ENCODE measurements at regions not wholly inside any gene's neighbourhood (a gene's known extent, or its start where the extent isn't known, plus 50 kb on each side); places are given as distances from the start of the nearest gene placed in this dataset.

- TF ChIP-seq EZH2phosphoT487 (IDR thresholded peaks at IDR 0.05; ENCODE audit: unreplicated experiment) (no peak), POLR2AphosphoS5 (IDR thresholded peaks at IDR 0.05; ENCODE audit: low read depth) (no peak), CTCF (conservative IDR thresholded peaks at IDR 0.05; ENCODE audit: low read depth in 2 of 2) (no peak), ZNF331 (CRISPR knock-in tag; IDR thresholded peaks at IDR 0.05; ENCODE audit: low read depth) (no peak), ETS1 (IDR thresholded peaks at IDR 0.05) (no peak), EZH2 (IDR thresholded peaks at IDR 0.05; ENCODE audit: low read depth, unreplicated experiment) (no peak), REST (IDR thresholded peaks at IDR 0.05; ENCODE audit: unreplicated experiment) (no peak), CREB1 (CRISPR knock-in tag; IDR thresholded peaks at IDR 0.05; ENCODE audit: low read depth) (no peak), STAT1 (IDR thresholded peaks at IDR 0.05; ENCODE audit: unreplicated experiment) (no peak)
Observed at GRCh38 chr21:38970765-38971164, 165.0 kb downstream of the ETS2 start.
